GM12878 (cell line): ENCODE measurements at regions not wholly inside any gene's neighbourhood (a gene's known extent, or its start where the extent isn't known, plus 50 kb on each side); places are given as distances from the start of the nearest gene placed in this dataset.

Experiments used
- EP300 ChIP-seq, 2 experiments: fragments of 150-350 bp in 1 of 2; IDR thresholded peaks; 2 replicates each; pipeline ENCODE4 v1.6.1; 2011 to 2012; ENCODE audit warnings: low read depth in 2 of 2, low read length in 2 of 2, borderline replicate concordance in 1 of 2, improper control_type of control experiment in 1 of 2, inconsistent platforms in 1 of 2; ENCODE audit not compliant: control insufficient read depth in 1 of 2
- TF ChIP-seq, protein P1 (sequence below), 3 experiments: IDR thresholded peaks in 2 of 3; conservative IDR thresholded peaks in 1 of 3; 2 replicates each; pipeline ENCODE4 v1.5.1; 2011; ENCODE audit warnings: low read depth in 3 of 3, low read length in 3 of 3, mild to moderate bottlenecking in 3 of 3, control low read depth in 2 of 3, moderate library complexity in 2 of 3, inconsistent platforms in 1 of 3, mixed read lengths in 1 of 3; ENCODE audit not compliant: control insufficient read depth in 2 of 3, insufficient read depth in 1 of 3; ENCODE audit errors: extremely low read depth in 1 of 3

GRCh38 chr5:16987776-16988175 is 51.7 kb upstream of the MYO10 start:
- TF ChIP-seq EP300 (IDR thresholded peaks at IDR 0.05; ENCODE audit: borderline replicate concordance in 1 of 2, control insufficient read depth in 1 of 2, low read depth in 2 of 2, low read length in 2 of 2) = no peak
- TF ChIP-seq, protein P1, sequence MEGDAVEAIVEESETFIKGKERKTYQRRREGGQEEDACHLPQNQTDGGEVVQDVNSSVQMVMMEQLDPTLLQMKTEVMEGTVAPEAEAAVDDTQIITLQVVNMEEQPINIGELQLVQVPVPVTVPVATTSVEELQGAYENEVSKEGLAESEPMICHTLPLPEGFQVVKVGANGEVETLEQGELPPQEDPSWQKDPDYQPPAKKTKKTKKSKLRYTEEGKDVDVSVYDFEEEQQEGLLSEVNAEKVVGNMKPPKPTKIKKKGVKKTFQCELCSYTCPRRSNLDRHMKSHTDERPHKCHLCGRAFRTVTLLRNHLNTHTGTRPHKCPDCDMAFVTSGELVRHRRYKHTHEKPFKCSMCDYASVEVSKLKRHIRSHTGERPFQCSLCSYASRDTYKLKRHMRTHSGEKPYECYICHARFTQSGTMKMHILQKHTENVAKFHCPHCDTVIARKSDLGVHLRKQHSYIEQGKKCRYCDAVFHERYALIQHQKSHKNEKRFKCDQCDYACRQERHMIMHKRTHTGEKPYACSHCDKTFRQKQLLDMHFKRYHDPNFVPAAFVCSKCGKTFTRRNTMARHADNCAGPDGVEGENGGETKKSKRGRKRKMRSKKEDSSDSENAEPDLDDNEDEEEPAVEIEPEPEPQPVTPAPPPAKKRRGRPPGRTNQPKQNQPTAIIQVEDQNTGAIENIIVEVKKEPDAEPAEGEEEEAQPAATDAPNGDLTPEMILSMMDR (IDR thresholded peaks at IDR 0.05 in 2 of 3, conservative IDR thresholded peaks at IDR 0.05 in 1 of 3; ENCODE audit: control insufficient read depth in 2 of 3, extremely low read depth in 1 of 3, insufficient read depth in 1 of 3, low read depth in 3 of 3, low read length in 3 of 3) = no peak
